ENCODE measurements at regions not wholly inside any gene's neighbourhood (a gene's known extent, or its start where the extent isn't known, plus 50 kb on each side); places are given as distances from the start of the nearest gene placed in this dataset.

DNA sequence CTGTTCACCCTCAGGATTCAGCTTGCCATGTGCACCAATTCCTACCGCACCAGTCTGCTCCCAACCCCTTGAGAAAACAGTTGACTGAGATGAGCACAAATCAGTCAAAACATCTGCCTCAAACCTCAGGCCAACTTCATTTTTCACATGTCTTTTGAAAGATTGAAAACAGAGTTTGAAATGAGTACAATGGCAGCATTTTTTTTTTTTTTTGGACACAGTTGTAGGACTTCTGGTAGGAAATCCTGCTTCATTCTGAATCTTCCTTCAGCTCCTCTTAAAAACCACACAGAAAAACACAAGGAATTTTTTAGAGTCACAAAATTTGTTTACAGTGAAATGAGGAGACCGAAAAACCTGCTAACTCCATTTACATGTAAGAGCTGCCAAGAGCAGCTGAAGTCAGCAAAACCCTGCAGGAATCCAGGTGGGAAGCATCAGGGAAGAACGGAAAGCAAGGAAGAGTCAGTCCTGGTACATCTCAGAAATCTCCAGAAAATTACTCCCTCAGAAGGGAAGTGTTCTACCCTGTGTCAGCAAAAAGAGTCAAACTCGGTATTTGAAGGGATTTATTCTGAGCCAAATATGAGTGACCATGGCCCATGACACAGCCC, 100.3 kb upstream of the TMTC1 start:
- H3K4me1 Mint-ChIP-seq: no peaks in the 10 kb centered on the region
- no peak for DNase-seq
- H3K4me3 ChIP-seq (ENCODE audit: low read length in 2 of 2): no peak overlapping the region
- peaks cover 4 to 21% (median 6%) of the 10 kb centered on the region in 8 donors for H3K9me3 Mint-ChIP-seq
- intact Hi-C loops (cut with micrococcal nuclease): no loop called here
- H3K27me3 ChIP-seq (ENCODE audit: insufficient read depth, low read length): no peaks in the 10 kb centered on the region
- H3K27ac ChIP-seq (ENCODE audit: low read depth, low read length): no peak overlapping the region
- CTCF ChIA-PET (ENCODE audit: partially characterized antibody): no interaction called here
- H3K36me3 ChIP-seq (ENCODE audit: insufficient read depth, low read length): no peaks in the 10 kb centered on the region
- POLR2A ChIA-PET (ENCODE audit: partially characterized antibody): no interaction called here
- no peak overlapping the region for H3K4me3 Mint-ChIP-seq
- no peaks in the 10 kb centered on the region for H3K36me3 Mint-ChIP-seq
- H3K4me1 ChIP-seq (ENCODE audit: insufficient read depth, low read length): no peaks in the 10 kb centered on the region
- H3K27me3 Mint-ChIP-seq: no peaks in the 10 kb centered on the region
- no peak overlapping the region for H3K27ac Mint-ChIP-seq
- H3K9me3 ChIP-seq (ENCODE audit: control insufficient read depth in 1 of 2, low read length in 2 of 2): no peaks in the 10 kb centered on the region

DNA sequence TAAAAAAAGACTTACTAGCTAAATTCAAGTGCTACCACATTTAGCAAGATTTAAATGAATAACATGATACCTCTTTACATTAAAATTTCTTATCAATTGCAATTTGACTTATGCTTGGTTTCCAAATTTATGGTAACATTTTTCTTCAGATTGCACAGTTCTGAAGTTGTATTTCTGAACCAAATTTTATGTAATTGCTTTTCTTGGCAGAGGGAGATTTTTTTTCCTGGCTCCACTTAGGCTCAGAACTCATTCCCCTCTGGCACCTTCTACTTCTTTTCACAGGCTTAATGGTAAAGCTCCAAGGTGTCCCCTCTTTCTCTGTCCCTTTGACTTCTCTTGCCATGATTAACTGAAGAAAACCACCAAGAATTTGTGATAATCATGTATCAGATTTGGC, 99.8 kb upstream of the TMTC1 start:
- H3K4me1 ChIP-seq (ENCODE audit: insufficient read depth, low read length): no peaks in the 10 kb centered on the region
- no peak for DNase-seq
- no peak overlapping the region for H3K27ac ChIP-seq (ENCODE audit: low read depth, low read length)
- Mint-ChIP-seq H3K36me3 (no peaks in the 10 kb centered on the region), H3K4me1 (no peaks in the 10 kb centered on the region), H3K27me3 (no peaks in the 10 kb centered on the region), H3K4me3 (no peak overlapping the region), H3K9me3 (peaks cover 4 to 21% (median 6%) of the 10 kb centered on the region in 8 donors), H3K27ac (no peak overlapping the region)
- no peaks in the 10 kb centered on the region for H3K9me3 ChIP-seq (ENCODE audit: control insufficient read depth in 1 of 2, low read length in 2 of 2)
- no peak overlapping the region for H3K4me3 ChIP-seq (ENCODE audit: low read length in 2 of 2)
- H3K36me3 ChIP-seq (ENCODE audit: insufficient read depth, low read length): no peaks in the 10 kb centered on the region
- intact Hi-C loops (cut with micrococcal nuclease): no loop called here
- CTCF ChIA-PET (ENCODE audit: partially characterized antibody): no interaction called here
- POLR2A ChIA-PET (ENCODE audit: partially characterized antibody): no interaction called here
- H3K27me3 ChIP-seq (ENCODE audit: insufficient read depth, low read length): no peaks in the 10 kb centered on the region

DNA sequence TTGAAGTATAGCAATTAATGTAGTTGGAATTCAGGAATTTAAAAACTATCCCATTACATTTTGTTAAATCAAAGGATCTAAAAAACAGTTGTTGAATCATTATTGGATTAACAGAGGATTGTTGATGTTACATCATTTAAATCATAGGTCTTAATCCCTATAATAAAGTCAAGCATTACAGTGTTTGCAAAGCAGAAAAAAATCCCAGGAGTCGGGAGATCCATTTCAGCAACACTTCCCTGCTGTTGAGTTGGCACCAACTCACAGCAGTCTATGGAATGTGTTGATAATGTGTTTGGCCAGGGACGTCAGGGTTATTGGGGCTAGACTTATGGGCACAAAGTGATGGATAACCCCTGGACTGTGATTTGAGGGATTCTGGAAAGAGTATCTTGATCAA, 99.1 kb upstream of the TMTC1 start:
- no peaks in the 10 kb centered on the region for H3K4me1 ChIP-seq (ENCODE audit: insufficient read depth, low read length)
- H3K4me3 Mint-ChIP-seq: no peak overlapping the region
- H3K9me3 Mint-ChIP-seq: peaks cover 1 to 21% (median 7%) of the 10 kb centered on the region in 8 donors
- no peaks in the 10 kb centered on the region for H3K4me1 Mint-ChIP-seq
- H3K27me3 ChIP-seq (ENCODE audit: insufficient read depth, low read length): no peaks in the 10 kb centered on the region
- no peaks in the 10 kb centered on the region for H3K27me3 Mint-ChIP-seq
- ChIA-PET CTCF (ENCODE audit: partially characterized antibody) (no interaction called here), POLR2A (ENCODE audit: partially characterized antibody) (no interaction called here)
- H3K27ac Mint-ChIP-seq: no peak overlapping the region
- DNase-seq: no peak
- no peak overlapping the region for H3K4me3 ChIP-seq (ENCODE audit: low read length in 2 of 2)
- H3K36me3 ChIP-seq (ENCODE audit: insufficient read depth, low read length): no peaks in the 10 kb centered on the region
- intact Hi-C loops (cut with micrococcal nuclease): no loop called here
- H3K36me3 Mint-ChIP-seq: no peaks in the 10 kb centered on the region
- no peak overlapping the region for H3K27ac ChIP-seq (ENCODE audit: low read depth, low read length)
- no peaks in the 10 kb centered on the region for H3K9me3 ChIP-seq (ENCODE audit: control insufficient read depth in 1 of 2, low read length in 2 of 2)

DNA sequence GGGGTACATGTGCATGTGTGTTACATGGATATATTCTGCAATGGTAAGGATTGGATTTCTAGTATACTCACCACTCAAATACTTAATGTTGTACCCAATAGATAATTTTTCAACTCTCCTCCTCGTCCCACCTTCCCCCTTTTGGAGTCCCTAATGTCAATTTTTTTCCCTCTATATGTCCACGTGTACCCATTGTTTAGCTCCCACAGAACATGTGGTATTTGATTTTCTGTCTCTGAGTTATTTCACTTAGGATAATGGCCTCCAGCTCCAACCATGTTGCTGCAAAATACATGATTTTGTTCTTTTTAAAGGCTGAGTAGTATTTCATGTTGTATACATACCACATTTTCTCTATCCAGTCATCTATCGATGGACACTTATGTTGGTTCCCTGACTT, 97.2 kb upstream of the TMTC1 start:
- no peak overlapping the region for H3K4me3 ChIP-seq (ENCODE audit: low read length in 2 of 2)
- H3K27me3 Mint-ChIP-seq: no peaks in the 10 kb centered on the region
- H3K27ac Mint-ChIP-seq: no peak overlapping the region
- POLR2A ChIA-PET (ENCODE audit: partially characterized antibody): no interaction called here
- H3K27me3 ChIP-seq (ENCODE audit: insufficient read depth, low read length): no peaks in the 10 kb centered on the region
- H3K27ac ChIP-seq (ENCODE audit: low read depth, low read length): no peak overlapping the region
- no peak for DNase-seq
- H3K4me1 Mint-ChIP-seq: no peaks in the 10 kb centered on the region
- no peak overlapping the region for H3K4me3 Mint-ChIP-seq
- intact Hi-C loops (cut with micrococcal nuclease): no loop called here
- H3K9me3 ChIP-seq (ENCODE audit: control insufficient read depth in 1 of 2, low read length in 2 of 2): no peaks in the 10 kb centered on the region
- H3K4me1 ChIP-seq (ENCODE audit: insufficient read depth, low read length): no peaks in the 10 kb centered on the region
- H3K36me3 Mint-ChIP-seq: no peaks in the 10 kb centered on the region
- H3K9me3 Mint-ChIP-seq: peaks cover 0 to 24% (median 8%) of the 10 kb centered on the region in 8 donors
- no peaks in the 10 kb centered on the region for H3K36me3 ChIP-seq (ENCODE audit: insufficient read depth, low read length)
- CTCF ChIA-PET (ENCODE audit: partially characterized antibody): no interaction called here

DNA sequence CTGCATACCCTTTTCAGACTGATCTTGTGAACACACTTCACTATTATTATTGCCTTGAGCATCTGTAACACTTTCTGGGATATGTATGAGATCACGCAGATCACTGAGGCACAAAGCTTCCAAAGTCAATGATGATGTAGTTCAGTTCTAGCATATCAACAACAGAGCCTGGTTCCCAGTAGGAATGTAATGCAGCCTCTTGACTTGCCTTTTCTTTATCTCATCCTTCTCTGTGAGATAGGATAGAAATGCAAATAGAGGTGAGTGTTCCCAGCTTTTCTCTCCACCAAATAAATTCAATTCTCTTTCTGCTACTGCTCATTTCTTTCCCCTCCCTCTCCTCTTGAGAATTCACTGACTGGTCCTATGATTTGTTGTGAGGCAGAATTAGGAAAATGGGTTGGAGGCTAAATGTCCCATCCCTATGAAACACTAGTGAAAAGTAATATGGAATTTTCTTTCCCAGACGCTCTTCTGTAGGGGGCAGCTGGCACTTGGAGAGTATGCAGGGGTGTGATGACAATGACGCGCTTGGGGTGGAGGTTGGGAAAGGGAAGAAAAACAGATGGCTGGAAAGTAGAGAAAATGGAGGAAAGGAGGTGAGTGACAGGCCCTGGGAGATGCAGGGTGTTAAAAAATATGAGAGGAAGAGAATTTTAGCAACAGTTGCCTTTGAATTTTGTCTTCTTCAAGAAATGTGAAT, 96.0 kb upstream of the TMTC1 start:
- Mint-ChIP-seq H3K27ac (no peak overlapping the region), H3K36me3 (no peaks in the 10 kb centered on the region), H3K9me3 (peaks cover 0 to 26% (median 6%) of the 10 kb centered on the region in 8 donors), H3K4me1 (no peaks in the 10 kb centered on the region), H3K27me3 (no peaks in the 10 kb centered on the region), H3K4me3 (no peak overlapping the region)
- ChIA-PET CTCF (ENCODE audit: partially characterized antibody) (no interaction called here), POLR2A (ENCODE audit: partially characterized antibody) (no interaction called here)
- no peak overlapping the region for H3K4me3 ChIP-seq (ENCODE audit: low read length in 2 of 2)
- no peaks in the 10 kb centered on the region for H3K36me3 ChIP-seq (ENCODE audit: insufficient read depth, low read length)
- no peaks in the 10 kb centered on the region for H3K9me3 ChIP-seq (ENCODE audit: control insufficient read depth in 1 of 2, low read length in 2 of 2)
- H3K27me3 ChIP-seq (ENCODE audit: insufficient read depth, low read length): no peaks in the 10 kb centered on the region
- intact Hi-C loops (cut with micrococcal nuclease): no loop called here
- no peaks in the 10 kb centered on the region for H3K4me1 ChIP-seq (ENCODE audit: insufficient read depth, low read length)
- no peak overlapping the region for H3K27ac ChIP-seq (ENCODE audit: low read depth, low read length)
- DNase-seq: no peak

DNA sequence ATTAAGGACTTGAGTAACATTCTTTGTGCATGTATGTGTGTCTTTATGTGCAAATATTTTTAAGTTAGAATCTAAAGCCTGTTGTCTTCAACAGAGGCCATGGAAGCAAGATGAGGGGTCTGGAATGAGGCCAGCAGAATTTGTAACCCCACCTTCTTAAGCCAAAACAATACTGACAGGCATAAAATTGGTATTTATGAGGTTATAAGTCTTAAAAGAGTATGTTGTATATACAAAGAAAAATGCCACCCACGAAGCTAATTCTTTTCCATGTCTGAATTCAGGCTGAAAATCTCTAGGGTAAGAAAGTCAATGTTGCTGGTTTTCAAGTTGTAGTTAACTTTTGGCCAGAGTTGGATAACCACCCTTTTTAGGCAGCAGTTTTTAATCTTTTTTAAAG, 86.2 kb upstream of the TMTC1 start:
- Histone ChIP-seq H3K4me3 (ENCODE audit: low read length in 2 of 2) (no peak overlapping the region), H3K36me3 (ENCODE audit: insufficient read depth, low read length) (no peaks in the 10 kb centered on the region), H3K9me3 (ENCODE audit: control insufficient read depth in 1 of 2, low read length in 2 of 2) (no peaks in the 10 kb centered on the region), H3K27ac (ENCODE audit: low read depth, low read length) (no peak overlapping the region), H3K27me3 (ENCODE audit: insufficient read depth, low read length) (no peaks in the 10 kb centered on the region), H3K4me1 (ENCODE audit: insufficient read depth, low read length) (no peaks in the 10 kb centered on the region)
- peaks cover 0 to 3% of the 10 kb centered on the region in 2 donors for H3K27me3 Mint-ChIP-seq
- peaks cover 0 to 32% (median 5%) of the 10 kb centered on the region in 8 donors for H3K9me3 Mint-ChIP-seq
- H3K4me1 Mint-ChIP-seq: no peaks in the 10 kb centered on the region
- H3K4me3 Mint-ChIP-seq: no peak overlapping the region
- POLR2A ChIA-PET (ENCODE audit: partially characterized antibody): no interaction called here
- no peaks in the 10 kb centered on the region for H3K36me3 Mint-ChIP-seq
- no peak overlapping the region for H3K27ac Mint-ChIP-seq
- intact Hi-C loops (cut with micrococcal nuclease): no loop called here
- no peak for DNase-seq
- CTCF ChIA-PET (ENCODE audit: partially characterized antibody): no interaction called here

DNA sequence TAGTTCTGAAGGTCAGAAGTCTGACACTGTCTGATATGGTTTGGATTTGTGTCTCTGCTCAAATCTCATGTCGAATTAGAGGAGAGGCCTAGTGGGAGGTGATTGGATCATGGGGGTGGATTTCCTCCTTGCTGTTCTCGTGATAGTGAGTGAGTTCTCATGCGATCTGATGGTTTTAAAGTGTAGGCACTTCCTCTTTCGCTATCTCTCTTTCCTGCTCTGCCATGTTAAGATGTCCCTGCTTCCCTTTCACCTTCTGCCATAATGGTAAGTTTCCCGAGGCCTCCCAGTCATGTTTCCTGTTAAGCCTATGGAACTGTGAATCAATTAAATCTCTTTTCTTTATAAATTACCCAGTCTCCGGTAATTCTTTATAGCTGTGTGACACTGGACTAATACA, 84.1 kb upstream of the TMTC1 start:
- no peaks in the 10 kb centered on the region for H3K36me3 Mint-ChIP-seq
- H3K4me3 Mint-ChIP-seq: no peak overlapping the region
- POLR2A ChIA-PET (ENCODE audit: partially characterized antibody): no interaction called here
- CTCF ChIA-PET (ENCODE audit: partially characterized antibody): no interaction called here
- no peaks in the 10 kb centered on the region for H3K4me1 Mint-ChIP-seq
- H3K9me3 ChIP-seq (ENCODE audit: control insufficient read depth in 1 of 2, low read length in 2 of 2): no peaks in the 10 kb centered on the region
- H3K27ac Mint-ChIP-seq: no peak overlapping the region
- H3K27me3 Mint-ChIP-seq: peaks cover 0 to 3% of the 10 kb centered on the region in 2 donors
- H3K27me3 ChIP-seq (ENCODE audit: insufficient read depth, low read length): no peaks in the 10 kb centered on the region
- peaks cover 0 to 32% (median 6%) of the 10 kb centered on the region in 8 donors for H3K9me3 Mint-ChIP-seq
- DNase-seq: no peak
- no peak overlapping the region for H3K4me3 ChIP-seq (ENCODE audit: low read length in 2 of 2)
- intact Hi-C loops (cut with micrococcal nuclease): no loop called here
- H3K27ac ChIP-seq (ENCODE audit: low read depth, low read length): no peak overlapping the region
- no peaks in the 10 kb centered on the region for H3K36me3 ChIP-seq (ENCODE audit: insufficient read depth, low read length)
- no peaks in the 10 kb centered on the region for H3K4me1 ChIP-seq (ENCODE audit: insufficient read depth, low read length)
